ENCODE measurements at regions not wholly inside any gene's neighbourhood (a gene's known extent, or its start where the extent isn't known, plus 50 kb on each side); places are given as distances from the start of the nearest gene placed in this dataset.

GRCh38 chr1:90561103-90561783 is 155.9 kb downstream of the BARHL2 start:
- intact Hi-C loops (cut with DNase I), result no loop called here
- H3K27me3 ChIP-seq (ENCODE audit: low read depth), result no peaks in the 10 kb centered on the region
- no peak for ATAC-seq

GRCh38 chr1:90558754-90559378 is 158.2 kb downstream of the BARHL2 start:
- no peaks in the 10 kb centered on the region for H3K36me3 ChIP-seq
- no peak overlapping the region for H3K4me3 ChIP-seq
- no peaks in the 10 kb centered on the region for H3K9me3 ChIP-seq
- ATAC-seq (no peak), DNase-seq (no peak)
- intact Hi-C loops (cut with DNase I), result no loop called here
- TF ChIP-seq CTCF (IDR thresholded peaks at IDR 0.05), result no peak
- no peaks in the 10 kb centered on the region for H3K27me3 ChIP-seq (ENCODE audit: low read depth)
- no peak overlapping the region for H3K27ac ChIP-seq
- no peaks in the 10 kb centered on the region for H3K4me1 ChIP-seq

More at GRCh38 chr1:90561103-90561783, 155.9 kb downstream of the BARHL2 start:
- Histone ChIP-seq H3K9me3 (no peaks in the 10 kb centered on the region), H3K36me3 (no peaks in the 10 kb centered on the region), H3K27ac (no peak overlapping the region), H3K4me1 (no peaks in the 10 kb centered on the region), H3K4me3 (no peak overlapping the region)
- no peak for TF ChIP-seq CTCF (IDR thresholded peaks at IDR 0.05)
- DNase-seq, result no peak

GRCh38 chr1:90558126-90558525 is 159.0 kb downstream of the BARHL2 start:
- Histone ChIP-seq H3K9me3 (no peaks in the 10 kb centered on the region), H3K27me3 (ENCODE audit: low read depth) (no peaks in the 10 kb centered on the region), H3K4me1 (no peaks in the 10 kb centered on the region), H3K36me3 (no peaks in the 10 kb centered on the region), H3K27ac (no peak overlapping the region), H3K4me3 (no peak overlapping the region)
- intact Hi-C loops (cut with DNase I), result no loop called here
- DNase-seq (no peak), ATAC-seq (no peak)
- TF ChIP-seq CTCF (IDR thresholded peaks at IDR 0.05), result no peak

GRCh38 chr1:90557706-90558105 is 159.4 kb downstream of the BARHL2 start:
- DNase-seq (no peak), ATAC-seq (no peak)
- no peaks in the 10 kb centered on the region for H3K27me3 ChIP-seq (ENCODE audit: low read depth)
- no peaks in the 10 kb centered on the region for H3K36me3 ChIP-seq
- no peak for TF ChIP-seq CTCF (IDR thresholded peaks at IDR 0.05)
- intact Hi-C loops (cut with DNase I), result no loop called here
- H3K9me3 ChIP-seq, result no peaks in the 10 kb centered on the region
- H3K27ac ChIP-seq, result no peak overlapping the region
- no peak overlapping the region for H3K4me3 ChIP-seq
- H3K4me1 ChIP-seq, result no peaks in the 10 kb centered on the region

- Histone ChIP-seq H3K9me3 (no peaks in the 10 kb centered on the region), H3K27me3 (ENCODE audit: low read depth) (peaks cover 3% of the 10 kb centered on the region), H3K4me1 (no peaks in the 10 kb centered on the region), H3K36me3 (no peaks in the 10 kb centered on the region), H3K4me3 (no peak overlapping the region), H3K27ac (no peak overlapping the region)
- no peak for TF ChIP-seq CTCF (IDR thresholded peaks at IDR 0.05)
- ATAC-seq, result no peak
- no peak for DNase-seq
- intact Hi-C loops (cut with DNase I), result no loop called here
These were observed 166.3 kb downstream of the BARHL2 start for GRCh38 chr1:90550626-90551406.
